Esophagus muscularis mucosa (tissue), 4 donors: ENCODE measurements at regions not wholly inside any gene's neighbourhood (a gene's known extent, or its start where the extent isn't known, plus 50 kb on each side); places are given as distances from the start of the nearest gene placed in this dataset.

ENCODE experiments used
- DNase-seq: peaks from one replicate; pipeline ENCODE4 v3.0.0-alpha.2; 2017; ENCODE audit errors: extremely low spot score
- H3K27ac ChIP-seq, 4 donors: fragments of 200-600 bp; sonication (generic); replicated peaks in 1 of 4; 1 replicate in 3 of 4; 2 replicates in 1 of 4; pipeline ENCODE4 v1.5.1; 2016 to 2019; ENCODE audit warnings: mild to moderate bottlenecking in 1 of 4
- H3K27me3 ChIP-seq, 4 donors: fragments of 200-600 bp; sonication (generic); one replicate each; pipeline versions ENCODE4 v1.5.1 to v1.6.0; 2016 to 2019
- H3K36me3 ChIP-seq, 4 donors: fragments of 200-600 bp; sonication (generic); one replicate each; pipeline ENCODE4 v1.5.1; 2016 to 2019
- H3K4me1 ChIP-seq, 4 donors: fragments of 200-600 bp; sonication (generic); one replicate each; pipeline ENCODE4 v1.5.1; 2016 to 2019
- H3K4me3 ChIP-seq, 4 donors: fragments of 200-600 bp; sonication (generic); 1 replicate in 2 of 4; 2 replicates in 2 of 4; pipeline ENCODE4 v1.5.1; 2016 to 2019; ENCODE audit warnings: mild to moderate bottlenecking in 4 of 4, moderate library complexity in 1 of 4
- H3K9me3 ChIP-seq, 4 donors: fragments of 200-600 bp; sonication (generic); 1 replicate in 3 of 4; 2 replicates in 1 of 4; pipeline ENCODE4 v1.5.1; 2016 to 2019
- EP300 ChIP-seq: sonication (generic); formaldehyde crosslinking; IDR thresholded peaks from one replicate; pipeline ENCODE4 v1.6.1; 2017; ENCODE audit warnings: antibody characterized with exemption
- POLR2A ChIP-seq: fragments of 450-650 bp; IDR thresholded peaks from one replicate; pipeline ENCODE4 v1.6.1; 2017; ENCODE audit warnings: antibody characterized with exemption, moderate library complexity, mild to moderate bottlenecking, low read depth
- POLR2AphosphoS5 ChIP-seq, 2 donors: sonication (generic); formaldehyde crosslinking; IDR thresholded peaks; one replicate each; pipeline ENCODE4 v1.6.1; 2017; ENCODE audit warnings: antibody characterized with exemption in 2 of 2
- WGBS: methylation state at CpG from one replicate; pipeline ENCODE4 v1.1.5; 2018; 5-methylcytosine and 5-hydroxymethylcytosine counted together
- intact Hi-C: fragments of 100-400 bp; cut with DNase I; formaldehyde crosslinking; loops from one replicate; pipeline ENCODE4 v1.15.1; 2023
- TF ChIP-seq, protein P1 (sequence below), 3 experiments: fragments of 200-600 bp in 2 of 3; fragments of 450-650 bp in 1 of 3; sonication (generic) in 2 of 3; IDR thresholded peaks; one replicate each; pipeline ENCODE4 v1.5.1; 2017 to 2019; ENCODE audit warnings: antibody characterized with exemption in 3 of 3, mild to moderate bottlenecking in 2 of 3, moderate library complexity in 1 of 3

DNA sequence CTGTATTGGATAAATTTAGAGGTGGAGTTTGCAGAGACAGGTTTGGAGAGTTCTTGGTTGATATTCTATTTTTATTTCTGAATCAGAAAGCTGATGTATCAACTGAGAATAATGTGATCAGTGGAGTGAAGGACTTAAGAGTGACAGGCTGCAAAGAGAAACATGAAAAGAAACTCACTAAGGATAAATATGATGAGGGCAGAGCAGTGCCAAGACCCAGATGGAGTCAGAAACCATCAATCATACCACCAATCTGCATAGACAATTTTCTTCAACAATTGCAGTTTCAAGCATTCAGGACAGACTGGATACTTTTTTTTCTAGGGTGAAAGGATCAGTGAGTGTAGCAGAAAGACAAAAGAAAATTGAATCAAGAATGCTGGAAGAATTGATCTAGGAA is 226.7 kb upstream of the NAV3 start:
- Histone ChIP-seq H3K9me3 (no peaks in the 10 kb centered on the region), H3K27me3 (no peaks in the 10 kb centered on the region), H3K4me1 (peaks cover 0 to 2% (median 0%) of the 10 kb centered on the region in 4 donors), H3K4me3 (no peak overlapping the region), H3K27ac (no peak overlapping the region), H3K36me3 (no peaks in the 10 kb centered on the region)
- intact Hi-C loops = no loop called here
- TF ChIP-seq POLR2AphosphoS5 (IDR thresholded peaks at IDR 0.05) (no peak), POLR2A (no peak), EP300 (no peak)
- TF ChIP-seq, protein P1, sequence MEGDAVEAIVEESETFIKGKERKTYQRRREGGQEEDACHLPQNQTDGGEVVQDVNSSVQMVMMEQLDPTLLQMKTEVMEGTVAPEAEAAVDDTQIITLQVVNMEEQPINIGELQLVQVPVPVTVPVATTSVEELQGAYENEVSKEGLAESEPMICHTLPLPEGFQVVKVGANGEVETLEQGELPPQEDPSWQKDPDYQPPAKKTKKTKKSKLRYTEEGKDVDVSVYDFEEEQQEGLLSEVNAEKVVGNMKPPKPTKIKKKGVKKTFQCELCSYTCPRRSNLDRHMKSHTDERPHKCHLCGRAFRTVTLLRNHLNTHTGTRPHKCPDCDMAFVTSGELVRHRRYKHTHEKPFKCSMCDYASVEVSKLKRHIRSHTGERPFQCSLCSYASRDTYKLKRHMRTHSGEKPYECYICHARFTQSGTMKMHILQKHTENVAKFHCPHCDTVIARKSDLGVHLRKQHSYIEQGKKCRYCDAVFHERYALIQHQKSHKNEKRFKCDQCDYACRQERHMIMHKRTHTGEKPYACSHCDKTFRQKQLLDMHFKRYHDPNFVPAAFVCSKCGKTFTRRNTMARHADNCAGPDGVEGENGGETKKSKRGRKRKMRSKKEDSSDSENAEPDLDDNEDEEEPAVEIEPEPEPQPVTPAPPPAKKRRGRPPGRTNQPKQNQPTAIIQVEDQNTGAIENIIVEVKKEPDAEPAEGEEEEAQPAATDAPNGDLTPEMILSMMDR (IDR thresholded peaks at IDR 0.05) = no peak
- DNase-seq = no peak

DNA sequence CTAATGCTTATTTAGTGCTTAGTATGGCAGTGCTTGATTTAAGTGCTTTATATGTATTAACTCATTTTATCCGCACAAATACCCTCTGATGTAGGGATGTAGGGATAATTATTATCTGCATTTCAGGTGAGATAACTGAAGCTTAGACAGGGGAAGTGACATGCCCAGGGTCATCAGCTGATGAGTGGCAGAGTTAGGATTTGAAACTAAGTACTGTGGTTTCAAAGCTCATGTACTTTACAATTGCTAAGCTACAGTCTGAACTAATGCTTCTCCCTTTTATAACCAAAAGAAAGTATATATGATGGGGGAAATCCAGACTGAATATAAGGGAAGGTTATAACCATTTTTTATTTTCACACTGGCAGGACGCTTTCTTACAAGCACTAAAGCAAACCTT is 229.6 kb upstream of the NAV3 start:
- TF ChIP-seq POLR2A (no peak), POLR2AphosphoS5 (IDR thresholded peaks at IDR 0.05) (no peak), EP300 (no peak)
- TF ChIP-seq, protein P1 (IDR thresholded peaks at IDR 0.05) = no peak
- no peak for DNase-seq
- 87% methylated on average over 2 of the region's 2 CpGs for WGBS

DNA sequence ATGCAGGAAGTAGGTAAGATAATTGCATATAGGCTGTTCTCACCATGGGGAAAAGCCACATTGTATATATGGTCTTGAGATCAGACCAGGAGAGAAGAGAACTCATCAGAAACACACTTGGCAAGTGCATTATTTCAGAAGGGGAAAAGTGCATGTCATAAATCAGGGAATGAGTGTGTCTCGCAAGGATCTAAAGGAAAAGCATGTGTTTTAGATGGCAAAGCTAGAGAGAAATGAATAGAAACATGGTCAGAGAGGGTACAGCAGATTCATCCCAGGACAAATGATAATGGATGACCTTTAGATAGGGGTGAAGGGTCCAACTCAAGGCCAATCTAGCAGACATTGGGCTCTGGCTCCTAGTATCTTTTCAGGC is 230.2 kb upstream of the NAV3 start:
- Histone ChIP-seq H3K36me3 (no peaks in the 10 kb centered on the region), H3K9me3 (no peaks in the 10 kb centered on the region), H3K27ac (no peak overlapping the region), H3K27me3 (no peaks in the 10 kb centered on the region), H3K4me1 (no peaks in the 10 kb centered on the region), H3K4me3 (no peak overlapping the region)
- TF ChIP-seq EP300 (no peak), POLR2AphosphoS5 (IDR thresholded peaks at IDR 0.05) (no peak), POLR2A (no peak)
- TF ChIP-seq, protein P1 (IDR thresholded peaks at IDR 0.05) = no peak
- 86% methylated on average over 1 of the region's 1 CpG for WGBS
- intact Hi-C loops = no loop called here
- DNase-seq = no peak

More for the DNA sequence above, 229.6 kb upstream of the NAV3 start:
- intact Hi-C loops = no loop called here
- H3K9me3 ChIP-seq = no peaks in the 10 kb centered on the region
- H3K36me3 ChIP-seq = no peaks in the 10 kb centered on the region
- no peak overlapping the region for H3K27ac ChIP-seq
- H3K4me1 ChIP-seq = no peaks in the 10 kb centered on the region
- H3K4me3 ChIP-seq = no peak overlapping the region
- H3K27me3 ChIP-seq = no peaks in the 10 kb centered on the region

DNA sequence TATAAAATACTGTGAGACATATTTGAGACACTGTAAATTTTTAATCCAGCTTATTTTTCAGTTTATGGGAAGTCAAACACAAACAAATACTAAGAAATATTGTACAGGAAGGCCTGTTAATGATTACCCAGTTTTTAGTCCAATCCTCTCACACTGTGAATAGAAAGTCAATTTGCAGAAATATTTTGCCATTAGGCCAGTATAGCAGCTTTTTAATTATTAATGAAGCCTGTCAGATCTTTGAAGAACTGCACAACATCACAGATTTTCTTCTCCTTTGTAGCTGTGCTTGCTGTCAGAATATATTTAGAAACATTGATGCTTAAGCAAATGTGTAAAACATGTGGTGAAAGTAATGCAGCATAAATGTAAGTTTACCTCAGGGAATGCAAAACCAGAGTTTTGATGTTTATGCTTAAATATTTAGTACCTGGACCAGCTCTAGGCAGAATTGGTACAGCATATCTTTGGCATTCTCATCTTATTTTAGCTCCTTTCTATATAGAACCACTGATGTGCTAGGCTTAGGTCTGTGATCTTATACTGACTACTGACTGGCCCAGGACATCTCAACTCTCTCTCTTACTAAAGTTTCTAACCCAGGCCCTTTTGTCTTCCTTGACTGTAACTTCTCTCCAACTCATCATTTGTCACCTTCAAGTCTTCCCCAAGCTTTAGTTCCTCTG is 230.8 kb upstream of the NAV3 start:
- no peak overlapping the region for H3K27ac ChIP-seq
- H3K4me3 ChIP-seq = no peak overlapping the region
- H3K27me3 ChIP-seq = no peaks in the 10 kb centered on the region
- no peak for DNase-seq
- H3K9me3 ChIP-seq = no peaks in the 10 kb centered on the region
- intact Hi-C loops = no loop called here
- H3K36me3 ChIP-seq = no peaks in the 10 kb centered on the region
- no peaks in the 10 kb centered on the region for H3K4me1 ChIP-seq
- TF ChIP-seq, protein P1 (IDR thresholded peaks at IDR 0.05) = no peak
- TF ChIP-seq POLR2AphosphoS5 (IDR thresholded peaks at IDR 0.05) (no peak), POLR2A (no peak), EP300 (no peak)

GRCh38 chr12:77594366-77594765 is 236.3 kb upstream of the NAV3 start:
- Histone ChIP-seq H3K36me3 (no peaks in the 10 kb centered on the region), H3K27me3 (no peaks in the 10 kb centered on the region), H3K27ac (no peak overlapping the region), H3K9me3 (no peaks in the 10 kb centered on the region), H3K4me3 (no peak overlapping the region), H3K4me1 (no peaks in the 10 kb centered on the region)
- 91% methylated on average over 3 of the region's 3 CpGs for WGBS
- TF ChIP-seq EP300 (no peak), POLR2A (no peak), POLR2AphosphoS5 (IDR thresholded peaks at IDR 0.05) (no peak)
- TF ChIP-seq, protein P1 (IDR thresholded peaks at IDR 0.05) = no peak
- intact Hi-C loops = no loop called here
- DNase-seq = no peak
